ENCODE measurements at regions not wholly inside any gene's neighbourhood (a gene's known extent, or its start where the extent isn't known, plus 50 kb on each side); places are given as distances from the start of the nearest gene placed in this dataset.
A peak's percentile ranks its signal among the peaks of the same experiment; 100 is the strongest.

- intact Hi-C loops (cut with DNase I) = loop anchor here (5.0 kb wide), 2 partner anchors 190 to 540 kb away; no protein-coding TSS in a partner anchor
- ATAC-seq (ENCODE audit: poor library complexity) (peak; percentile 18), DNase-seq (no peak)
Observed at GRCh38 chr3:159807137-159808040, 181.2 kb upstream of the IL12A start.

GRCh38 chr3:159813822-159814531 is 174.7 kb upstream of the IL12A start:
- intact Hi-C loops (cut with DNase I) = no loop called here
- no peak for DNase-seq
- no peak for ATAC-seq (ENCODE audit: poor library complexity)

GRCh38 chr3:159816512-159816911 is 172.1 kb upstream of the IL12A start:
- ATAC-seq (ENCODE audit: poor library complexity) (no peak), DNase-seq (no peak)
- intact Hi-C loops (cut with DNase I) = no loop called here

- intact Hi-C loops (cut with DNase I) = no loop called here
- no peak for ATAC-seq (ENCODE audit: poor library complexity)
- DNase-seq = no peak
Observed at GRCh38 chr3:159817126-159817525, 171.5 kb upstream of the IL12A start.

- intact Hi-C loops (cut with DNase I) = no loop called here
Observed at GRCh38 chr3:159817571-159817970, 171.1 kb upstream of the IL12A start.

GRCh38 chr3:159818399-159818798 is 170.2 kb upstream of the IL12A start:
- intact Hi-C loops (cut with DNase I) = no loop called here
- DNase-seq (peak; percentile 75), ATAC-seq (ENCODE audit: poor library complexity) (peak; percentile 88)

More at GRCh38 chr3:159817571-159817970, 171.1 kb upstream of the IL12A start:
- no peak for ATAC-seq (ENCODE audit: poor library complexity)
- no peak for DNase-seq

GRCh38 chr3:159818997-159819500 is 169.6 kb upstream of the IL12A start:
- ATAC-seq (ENCODE audit: poor library complexity) (no peak), DNase-seq (no peak)
- intact Hi-C loops (cut with DNase I) = no loop called here

GRCh38 chr3:159819676-159820075 is 169.0 kb upstream of the IL12A start:
- intact Hi-C loops (cut with DNase I) = no loop called here
- DNase-seq (no peak), ATAC-seq (ENCODE audit: poor library complexity) (no peak)

- no peak for ATAC-seq (ENCODE audit: poor library complexity)
- intact Hi-C loops (cut with DNase I) = no loop called here
- no peak for DNase-seq
Observed at GRCh38 chr3:159821110-159821509, 167.5 kb upstream of the IL12A start.

GRCh38 chr3:159821736-159822135 is 166.9 kb upstream of the IL12A start:
- intact Hi-C loops (cut with DNase I) = no loop called here
- ATAC-seq (ENCODE audit: poor library complexity) = no peak

GRCh38 chr3:159823780-159824179 is 164.9 kb upstream of the IL12A start:
- no peak for DNase-seq
- intact Hi-C loops (cut with DNase I) = no loop called here
- ATAC-seq (ENCODE audit: poor library complexity) = no peak

More at GRCh38 chr3:159821736-159822135, 166.9 kb upstream of the IL12A start:
- DNase-seq = no peak

- no peak for DNase-seq
- intact Hi-C loops (cut with DNase I) = no loop called here
- peak; percentile 83 for ATAC-seq (ENCODE audit: poor library complexity)
Observed at GRCh38 chr3:159824333-159824732, 164.3 kb upstream of the IL12A start.

- intact Hi-C loops (cut with DNase I) = loop anchor here (5.0 kb wide), 1 partner anchor 177 kb away; no protein-coding TSS in a partner anchor
- ATAC-seq (ENCODE audit: poor library complexity) = no peak
- DNase-seq = no peak
Observed at GRCh38 chr3:159825216-159825854, 163.3 kb upstream of the IL12A start.

GRCh38 chr3:159828542-159828943 is 160.1 kb upstream of the IL12A start:
- ATAC-seq (ENCODE audit: poor library complexity) (peak; percentile 77), DNase-seq (no peak)
- intact Hi-C loops (cut with DNase I) = loop anchor here (5.0 kb wide), 1 partner anchor 174 kb away; no protein-coding TSS in a partner anchor

- no peak for ATAC-seq (ENCODE audit: poor library complexity)
- no peak for DNase-seq
- intact Hi-C loops (cut with DNase I) = loop anchor here (5.0 kb wide), 1 partner anchor 173 kb away; no protein-coding TSS in a partner anchor
Observed at GRCh38 chr3:159829056-159829455, 159.6 kb upstream of the IL12A start.

GRCh38 chr3:159829539-159830227 is 159.0 kb upstream of the IL12A start:
- DNase-seq (no peak), ATAC-seq (ENCODE audit: poor library complexity) (peak; percentile 72)
- intact Hi-C loops (cut with DNase I) = loop anchor here (5.0 kb wide), 2 partner anchors 163 to 173 kb away; no protein-coding TSS in a partner anchor

- ATAC-seq (ENCODE audit: poor library complexity) = peak; percentile 76
- DNase-seq = no peak
- intact Hi-C loops (cut with DNase I) = loop anchor here (5.0 kb wide), 1 partner anchor 162 kb away; no protein-coding TSS in a partner anchor
Observed at GRCh38 chr3:159830523-159831154, 158.0 kb upstream of the IL12A start.

GRCh38 chr3:159831466-159831865 is 157.2 kb upstream of the IL12A start:
- intact Hi-C loops (cut with DNase I) = loop anchor here (5.0 kb wide), 1 partner anchor 161 kb away; no protein-coding TSS in a partner anchor
- no peak for DNase-seq
- ATAC-seq (ENCODE audit: poor library complexity) = no peak
